Smooth muscle cell of the brain vasculature (primary cell): ENCODE measurements at regions not wholly inside any gene's neighbourhood (a gene's known extent, or its start where the extent isn't known, plus 50 kb on each side); places are given as distances from the start of the nearest gene placed in this dataset.

Experiments
- DNase-seq: peaks from one replicate; pipeline ENCODE4 v3.0.0-alpha.2; 2012; ENCODE audit warnings: low read depth, low spot score

DNA sequence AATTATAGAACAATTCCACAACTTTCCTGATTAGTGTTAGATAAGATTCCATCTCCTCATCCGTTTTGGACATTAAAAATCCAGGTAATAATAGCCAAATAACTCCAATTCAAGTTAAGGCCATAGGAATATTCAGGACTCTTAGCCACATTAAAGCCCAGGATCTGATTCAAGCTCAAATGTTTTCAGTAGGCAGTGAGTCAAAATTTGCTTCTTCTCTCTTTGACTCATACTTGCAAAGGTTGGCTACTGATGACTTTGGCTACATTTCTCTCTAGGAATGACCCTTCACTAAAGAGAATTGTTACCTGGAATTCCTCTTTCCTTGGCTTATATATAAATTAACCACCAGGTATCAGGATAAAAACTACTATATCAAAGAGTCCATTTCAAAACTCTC, 354.9 kb upstream of the HS3ST1 start:
- no peak for DNase-seq

DNA sequence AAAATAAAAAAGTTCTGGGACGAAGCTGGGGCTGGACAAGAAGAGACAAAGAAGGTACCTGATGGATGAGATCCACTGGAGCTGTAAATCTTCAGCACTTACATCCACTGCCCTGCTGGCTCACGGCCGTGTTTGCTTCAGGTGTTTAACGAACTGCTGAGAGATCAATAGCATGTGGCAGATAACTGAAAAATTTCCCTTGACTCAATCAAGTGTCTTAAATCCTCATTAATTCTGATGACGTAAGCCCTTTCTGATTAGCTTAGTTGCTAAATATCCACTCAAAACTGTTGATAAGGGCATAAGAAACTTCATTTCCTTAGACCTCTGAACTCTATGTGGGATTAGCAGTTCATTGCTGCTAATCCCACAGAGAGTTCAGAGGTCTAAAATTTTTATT, 354.2 kb upstream of the HS3ST1 start:
- no peak for DNase-seq

DNA sequence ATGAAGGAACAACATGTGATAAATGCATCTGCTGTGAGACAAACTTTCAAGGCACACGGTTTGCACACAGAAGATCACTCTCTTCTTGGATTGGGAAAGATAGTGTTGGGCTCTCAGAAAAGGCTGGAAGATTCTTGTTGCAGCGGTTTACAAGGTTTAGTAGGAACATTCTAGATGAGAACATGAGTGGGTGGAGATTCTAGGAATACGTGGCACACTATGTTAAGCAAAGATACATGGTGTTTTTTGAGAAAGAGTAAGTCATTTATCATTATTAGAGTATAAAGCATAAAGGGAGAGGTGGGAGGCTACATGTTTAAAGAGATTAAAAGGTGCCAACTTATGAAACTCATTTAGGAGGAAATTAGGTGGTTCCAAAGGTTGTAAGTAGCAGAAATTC, 348.8 kb upstream of the HS3ST1 start:
- no peak for DNase-seq

DNA sequence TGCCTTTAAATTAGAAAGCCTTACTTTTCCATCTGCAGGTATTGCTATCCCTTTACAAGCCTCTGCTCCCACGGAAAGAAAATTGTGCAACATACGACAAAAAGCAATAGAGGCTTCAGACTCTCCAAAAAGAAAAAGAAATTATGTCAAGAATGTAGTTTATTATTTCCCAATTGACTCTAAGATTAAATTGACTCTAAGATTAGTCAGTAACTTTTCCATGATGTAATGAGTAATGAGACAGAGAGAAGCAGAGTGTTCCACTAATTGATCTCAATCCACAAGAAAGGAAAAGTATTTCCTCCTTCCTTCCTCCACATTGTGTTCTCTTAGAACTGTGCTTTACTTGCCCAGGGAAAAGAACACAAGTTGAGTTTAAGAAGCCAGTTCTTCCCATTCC, 345.7 kb upstream of the HS3ST1 start:
- DNase-seq = no peak

DNA sequence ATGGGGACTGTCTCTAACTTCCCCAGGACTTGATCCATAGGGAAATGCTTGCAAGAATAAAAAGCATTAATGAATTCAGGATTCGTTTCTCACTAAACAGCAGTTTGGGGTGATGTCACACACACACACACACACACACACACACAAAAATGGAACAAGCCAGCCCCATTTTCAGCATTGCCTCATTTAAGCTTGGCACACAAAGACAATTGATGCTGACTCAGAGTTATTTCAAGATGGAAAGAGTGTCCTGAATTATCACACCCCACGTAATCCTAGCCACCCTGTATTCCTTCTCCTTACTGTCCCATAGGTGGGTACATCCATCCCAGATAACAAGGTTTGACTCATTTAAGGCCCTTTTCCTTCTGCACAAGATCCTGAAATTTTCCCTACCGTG, 345.1 kb upstream of the HS3ST1 start:
- no peak for DNase-seq

DNA sequence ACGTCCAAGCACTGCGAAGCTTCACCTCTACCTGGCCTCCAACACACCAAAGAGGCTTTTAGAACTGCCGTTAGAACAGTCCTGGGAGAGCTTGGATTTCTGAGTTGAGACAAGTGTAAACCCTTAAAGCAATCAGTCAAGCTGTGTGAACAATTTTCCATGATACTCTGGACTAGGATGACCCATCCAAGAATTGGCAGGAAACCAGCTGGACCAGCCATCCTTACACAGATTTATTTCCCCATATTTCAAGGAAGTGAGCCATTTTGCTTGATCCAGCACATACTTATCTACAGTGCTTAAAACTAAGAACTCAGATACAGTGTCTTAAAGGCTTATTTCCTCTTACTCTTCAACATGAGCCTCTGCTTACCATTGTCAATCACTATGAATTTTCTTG, 340.7 kb upstream of the HS3ST1 start:
- DNase-seq = no peak

DNA sequence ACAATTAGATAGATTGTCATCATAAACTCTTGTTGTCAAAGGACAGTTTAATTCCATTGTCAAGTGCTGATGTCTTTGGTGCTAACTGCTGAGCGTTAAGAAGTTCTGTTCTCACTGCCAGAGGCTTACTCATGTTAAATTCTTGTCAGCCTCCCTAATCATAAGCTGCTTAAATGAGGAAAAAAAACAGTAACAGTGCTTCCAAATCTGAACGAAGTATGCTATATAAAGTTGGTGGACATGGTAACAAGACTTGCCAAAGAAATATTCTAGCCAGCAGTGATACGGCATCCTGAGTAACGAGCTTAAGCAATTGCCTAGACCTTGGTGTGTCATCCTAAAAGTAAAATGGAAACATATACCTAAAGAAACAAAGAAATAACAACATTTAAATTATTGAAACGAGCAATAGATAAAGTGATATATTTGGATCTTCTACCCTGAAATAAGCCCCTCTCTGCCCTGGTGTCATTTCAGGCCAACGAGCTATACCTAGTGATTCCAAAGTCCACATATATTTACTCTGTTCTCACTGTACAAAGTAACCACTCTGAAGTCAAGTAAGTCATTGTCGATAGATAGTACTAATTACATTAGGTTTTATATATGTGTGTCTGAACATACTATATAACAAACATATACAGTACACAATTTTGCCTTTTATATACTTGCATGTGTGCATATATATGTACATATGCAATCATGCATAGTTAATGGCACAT, 339.7 kb upstream of the HS3ST1 start:
- no peak for DNase-seq

DNA sequence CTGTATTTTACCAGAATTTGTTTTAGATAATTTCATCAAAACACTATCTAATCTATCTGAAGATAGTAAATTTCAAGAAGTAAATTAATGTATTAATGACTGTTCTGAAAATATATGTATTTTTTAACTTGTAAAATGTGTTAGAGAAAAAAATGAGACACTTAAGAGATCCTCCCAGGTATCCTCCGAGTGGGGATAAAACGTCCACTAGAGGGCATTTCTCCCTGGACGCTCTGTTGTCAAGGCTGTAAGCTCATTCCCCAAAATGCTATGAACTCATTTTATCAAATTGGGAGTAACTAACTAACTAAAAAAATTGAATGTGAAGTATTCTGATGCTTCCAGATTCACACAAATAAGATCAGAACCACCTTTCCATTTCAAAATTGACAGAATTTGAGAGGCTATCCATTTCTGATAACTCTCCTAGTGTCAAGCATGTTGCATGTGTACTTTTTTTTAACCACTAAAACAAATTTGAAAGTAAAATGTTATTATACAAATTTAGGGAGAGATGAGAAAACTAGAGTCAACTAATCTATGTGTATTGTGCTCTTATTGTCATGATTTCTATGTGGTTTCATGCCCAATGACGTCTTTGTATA, 337.3 kb upstream of the HS3ST1 start:
- peak; percentile 17 for DNase-seq

DNA sequence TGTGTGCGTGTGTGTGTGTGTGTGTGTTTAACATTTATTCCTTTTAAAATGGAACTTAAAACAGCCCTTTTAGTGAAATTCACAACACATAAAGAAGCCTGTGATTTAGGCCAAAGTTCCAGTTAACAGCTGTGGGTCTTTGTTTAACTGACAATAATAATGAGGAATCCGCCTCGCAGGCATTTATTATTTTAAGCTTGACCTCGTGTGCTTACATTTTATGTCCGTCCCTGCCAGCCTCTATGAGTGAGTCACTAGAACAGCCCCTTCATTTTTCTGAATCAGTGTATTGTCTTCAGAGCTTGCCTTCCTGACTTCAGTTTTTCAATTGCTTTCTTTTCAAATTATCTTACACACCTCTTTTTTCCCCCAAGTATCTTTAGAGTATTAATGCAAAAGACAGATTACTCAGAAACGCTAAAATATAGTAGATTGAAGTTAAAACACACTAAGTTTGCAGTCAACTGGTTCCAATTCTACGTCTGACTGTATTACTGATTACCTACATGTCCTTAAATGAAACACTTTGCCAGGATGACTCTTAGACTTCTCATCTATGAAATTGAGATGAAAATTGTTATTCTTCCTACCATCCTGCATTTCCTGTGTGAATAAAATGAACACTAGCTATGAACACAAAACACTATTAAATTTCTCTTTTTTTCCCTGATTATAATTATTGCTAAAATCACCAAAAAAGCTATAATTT, 319.6 kb upstream of the HS3ST1 start:
- peak; percentile 65 for DNase-seq

DNA sequence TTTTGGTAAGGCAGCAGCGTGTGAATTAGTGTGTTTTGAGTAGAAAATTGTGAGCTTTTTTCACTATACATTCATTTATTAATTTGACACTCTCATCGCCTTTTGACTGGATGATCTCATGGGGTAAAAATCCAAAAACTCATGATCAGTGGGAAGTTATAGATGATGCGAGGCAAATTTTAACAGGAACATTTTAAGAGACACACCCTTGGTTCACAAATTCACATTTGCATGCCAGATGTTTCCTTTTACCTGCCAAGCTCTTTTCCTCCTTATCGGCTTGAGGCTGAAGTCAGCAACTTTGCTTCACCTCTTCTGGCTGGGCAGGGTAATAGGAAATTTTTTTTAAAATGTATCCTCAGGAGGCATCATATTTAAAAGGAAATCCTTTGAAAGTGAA, 318.0 kb upstream of the HS3ST1 start:
- no peak for DNase-seq

DNA sequence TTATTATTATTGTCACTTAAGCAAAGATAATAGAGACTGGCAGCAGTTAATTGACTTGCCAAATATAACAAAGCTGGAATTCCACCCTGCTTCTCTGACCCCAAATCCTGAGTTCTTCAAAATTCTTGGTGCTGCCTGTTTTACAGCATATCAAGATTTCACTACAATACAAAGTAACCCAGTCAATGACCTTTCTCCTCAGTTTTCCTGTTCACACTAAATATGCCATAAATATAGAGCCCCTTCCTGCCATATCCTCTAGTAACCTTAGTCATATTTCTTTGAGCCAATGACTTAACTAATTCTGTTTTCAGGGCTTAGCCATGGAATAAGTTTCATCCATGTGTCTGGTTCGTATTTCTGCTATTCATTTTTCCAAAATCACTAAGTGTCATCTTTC, 315.3 kb upstream of the HS3ST1 start:
- DNase-seq = no peak

DNA sequence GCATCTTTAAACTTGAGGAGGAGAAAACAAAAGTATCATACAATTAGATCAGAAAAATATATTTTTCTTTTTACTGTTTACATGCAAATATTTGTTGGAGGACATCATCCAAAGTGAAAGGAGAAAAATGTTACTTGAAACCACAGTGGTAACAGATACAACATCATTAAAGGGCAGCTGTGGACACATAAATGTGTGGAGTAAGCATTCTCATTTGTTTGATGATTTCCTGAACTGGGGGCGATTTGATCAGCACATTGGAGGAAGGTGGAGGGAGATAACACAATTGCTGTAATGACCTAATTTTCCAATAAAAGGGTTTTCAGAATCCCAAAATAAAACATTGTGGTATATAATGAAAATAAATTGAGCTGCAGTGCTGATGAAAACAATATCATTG, 314.5 kb upstream of the HS3ST1 start:
- DNase-seq = peak; percentile 10

DNA sequence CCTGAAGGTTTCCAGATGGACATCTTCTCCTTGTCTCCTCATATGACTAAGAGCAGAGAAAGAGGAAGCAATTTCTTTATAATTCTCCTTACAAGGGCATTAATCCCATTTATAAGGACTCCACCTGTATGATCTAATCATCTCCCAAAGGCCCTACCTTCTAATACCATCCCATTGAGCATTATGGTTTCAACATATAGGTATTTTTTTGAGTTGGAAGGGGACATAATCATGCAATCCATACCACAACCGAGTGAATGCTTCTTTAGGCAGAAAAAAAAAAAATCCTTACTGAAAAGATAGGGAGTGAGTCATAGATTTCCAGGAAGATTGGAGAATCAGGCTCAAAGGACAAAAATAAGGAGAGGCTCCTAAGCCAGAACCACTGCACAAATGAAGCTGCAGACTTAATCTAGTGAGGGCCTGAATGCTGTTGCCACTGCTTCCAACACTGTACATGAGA, 312.5 kb upstream of the HS3ST1 start:
- no peak for DNase-seq

DNA sequence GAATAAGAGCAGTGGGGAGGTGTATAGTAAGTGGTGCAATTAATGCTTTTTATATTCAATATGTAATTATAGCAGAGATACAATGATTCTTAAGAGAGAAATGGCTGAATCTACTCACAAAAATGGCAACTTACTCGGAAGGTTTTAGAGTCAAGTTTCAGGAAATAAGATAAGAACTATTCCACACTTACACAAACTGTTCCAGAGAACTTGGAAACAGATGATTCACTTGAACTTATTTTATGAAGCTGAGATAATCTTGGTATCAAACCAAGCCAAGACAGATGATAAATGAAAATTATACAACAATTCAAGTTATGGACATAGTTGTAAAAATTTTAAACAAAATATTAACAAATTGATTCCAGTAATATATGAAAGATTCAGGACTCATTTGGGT, 311.3 kb upstream of the HS3ST1 start:
- DNase-seq = no peak

DNA sequence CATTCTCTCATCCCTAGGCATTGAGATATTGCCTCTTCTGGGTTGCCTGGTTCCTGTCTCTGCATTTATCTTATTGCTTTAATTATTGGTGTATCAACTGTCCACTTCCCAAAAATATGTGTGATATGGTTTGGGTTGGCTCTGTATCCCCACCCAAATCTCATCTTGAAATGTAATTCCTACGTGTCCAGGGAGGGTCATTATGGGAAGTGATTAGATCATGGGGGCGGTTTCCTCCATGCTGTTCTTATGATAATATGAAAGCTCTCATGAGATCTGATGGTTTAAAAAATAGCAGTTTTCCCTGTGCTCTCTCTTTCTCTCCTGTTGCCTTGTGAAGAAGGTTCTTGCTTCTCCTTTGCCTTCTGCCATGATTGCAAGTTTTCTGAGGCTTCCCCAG, 308.3 kb upstream of the HS3ST1 start:
- DNase-seq = no peak

DNA sequence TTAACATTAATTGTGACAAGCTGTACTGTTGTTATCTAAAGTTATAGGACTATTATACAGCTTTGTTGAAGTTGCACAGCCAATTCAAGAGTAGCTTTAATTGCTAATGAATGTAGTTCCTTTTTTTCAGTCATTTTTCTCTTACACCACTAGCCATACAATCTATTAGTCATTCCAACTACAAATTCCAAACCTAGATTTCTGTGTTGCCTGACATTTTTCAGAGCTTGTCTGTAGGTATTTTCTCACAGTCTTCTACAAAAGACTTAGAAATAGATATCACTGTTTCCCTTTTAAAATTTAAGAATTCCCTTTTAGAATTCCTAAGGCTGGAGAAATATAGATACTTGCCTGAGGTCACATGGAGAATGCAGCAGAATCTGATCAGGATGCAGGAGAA, 307.0 kb upstream of the HS3ST1 start:
- no peak for DNase-seq

DNA sequence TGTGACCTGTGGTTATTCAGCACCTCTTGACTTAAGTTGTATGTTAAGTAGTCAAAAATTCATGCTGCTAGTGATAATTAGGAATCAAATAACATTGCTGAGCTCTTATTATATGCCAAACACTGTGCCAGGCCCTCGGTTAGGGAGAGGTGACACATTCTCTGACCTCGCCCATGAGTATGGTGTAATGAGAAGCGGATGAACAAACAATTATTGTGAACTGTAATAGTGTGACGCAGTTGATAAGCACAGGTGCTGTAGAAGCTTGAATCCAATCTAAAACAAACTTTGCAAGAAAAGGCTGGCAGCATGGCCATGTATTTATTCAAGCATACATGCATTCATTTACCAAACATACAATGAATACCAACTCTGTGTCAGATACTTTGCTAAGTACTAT, 303.5 kb upstream of the HS3ST1 start:
- DNase-seq = no peak

DNA sequence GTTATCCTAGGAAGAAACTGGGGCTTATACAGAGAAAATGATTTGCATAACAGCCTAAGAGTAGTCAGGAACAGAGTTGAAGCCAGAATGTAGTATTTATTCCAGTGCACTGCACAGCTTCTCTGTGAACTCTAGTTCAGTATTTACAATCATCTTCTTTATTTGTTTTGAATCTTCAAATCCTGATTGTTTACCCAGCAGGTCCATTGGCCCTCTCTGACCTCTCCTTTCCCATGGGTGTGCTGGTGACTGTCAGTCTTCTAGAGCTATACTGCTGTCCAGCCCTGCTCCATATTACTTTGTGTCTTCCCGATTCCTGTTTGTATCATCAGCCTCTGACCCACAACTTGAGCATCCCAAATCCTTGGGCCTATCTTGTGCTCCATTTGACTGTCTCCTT, 301.9 kb upstream of the HS3ST1 start:
- DNase-seq = no peak

DNA sequence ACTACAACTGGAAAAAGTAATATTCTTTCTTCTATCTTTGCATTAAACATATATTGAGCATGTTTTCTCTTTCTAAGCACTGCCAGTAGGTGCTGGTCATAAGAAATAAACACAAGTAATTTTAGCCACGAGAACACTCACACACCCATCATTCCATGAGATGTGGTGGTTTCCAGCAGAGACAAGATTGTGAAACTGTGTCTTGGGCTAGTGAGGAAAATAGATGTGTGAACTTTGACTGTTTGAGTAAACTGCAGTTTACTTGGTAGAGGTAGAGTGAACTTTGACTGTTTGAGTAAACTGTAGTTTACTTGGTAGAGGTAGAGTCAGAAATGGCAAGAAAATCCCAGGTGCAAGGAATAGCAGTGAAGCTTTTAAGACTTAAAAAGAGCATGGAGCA, 300.9 kb upstream of the HS3ST1 start:
- no peak for DNase-seq

DNA sequence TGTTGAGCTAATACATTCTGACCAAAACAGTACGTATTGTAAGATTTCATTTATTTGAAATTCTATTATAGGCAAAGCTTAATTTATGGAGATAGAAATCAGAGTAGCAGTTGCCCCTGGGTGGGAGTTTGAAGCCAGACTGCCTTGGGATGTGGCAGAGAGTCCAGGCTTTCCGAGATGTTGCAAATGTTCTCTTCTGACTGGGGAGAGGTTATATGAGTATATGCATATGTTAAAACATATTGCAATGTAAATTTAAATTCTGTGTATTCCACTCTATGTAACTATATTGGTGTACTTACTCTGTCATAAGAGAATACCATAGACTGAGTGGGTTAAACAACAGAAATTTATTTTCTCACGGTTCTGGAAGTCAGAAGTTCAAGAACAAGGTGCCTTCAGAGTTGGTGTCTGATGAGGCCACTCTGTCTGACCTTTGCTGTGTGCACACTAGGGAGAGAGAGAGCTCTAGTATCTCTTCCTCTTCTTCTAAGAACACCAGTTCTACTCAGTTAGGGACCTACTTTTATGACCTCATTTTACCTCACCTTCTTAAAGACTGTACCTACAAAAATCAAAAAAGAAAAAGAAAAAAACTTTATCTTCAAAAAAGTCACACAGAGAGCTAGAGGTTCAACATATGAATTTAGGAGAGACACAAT, 299.3 kb upstream of the HS3ST1 start:
- no peak for DNase-seq

DNA sequence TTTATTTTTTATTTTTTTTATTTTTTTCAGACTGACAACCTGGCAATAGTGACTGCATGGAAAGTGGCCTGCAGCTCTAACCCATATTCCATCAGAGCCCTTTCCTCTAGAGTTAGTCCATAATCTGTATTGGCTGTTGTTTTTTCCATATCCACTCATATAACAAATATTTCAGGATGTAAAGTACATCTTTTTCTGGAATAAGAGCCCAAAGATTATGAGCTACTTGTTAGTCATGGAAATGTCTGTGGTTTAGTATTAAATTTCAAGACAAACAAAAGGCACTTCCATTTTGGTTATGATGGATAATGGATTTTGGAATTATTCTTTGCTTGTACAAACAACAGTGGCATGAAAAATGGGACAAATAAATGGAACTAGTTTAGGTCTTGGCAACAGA, 296.0 kb upstream of the HS3ST1 start:
- DNase-seq = no peak

DNA sequence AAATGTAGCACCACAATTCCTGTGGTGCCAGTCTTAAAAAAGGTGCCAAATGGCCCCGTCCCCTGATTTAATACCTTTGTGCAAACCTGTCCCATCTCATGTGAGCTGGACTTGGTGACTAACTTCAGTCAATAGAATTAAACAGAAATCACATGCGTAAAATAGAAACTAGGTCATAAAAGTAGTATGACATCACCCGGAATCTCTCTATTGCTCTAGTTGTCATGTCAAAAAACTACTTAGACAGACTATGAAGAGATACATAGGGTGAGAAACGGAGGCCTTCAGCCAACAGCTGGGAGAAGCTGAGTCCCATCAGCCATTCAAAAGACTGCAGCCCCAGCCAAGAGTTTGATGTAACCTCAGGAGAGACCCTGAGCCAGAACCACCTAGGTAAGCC, 293.5 kb upstream of the HS3ST1 start:
- DNase-seq = no peak

DNA sequence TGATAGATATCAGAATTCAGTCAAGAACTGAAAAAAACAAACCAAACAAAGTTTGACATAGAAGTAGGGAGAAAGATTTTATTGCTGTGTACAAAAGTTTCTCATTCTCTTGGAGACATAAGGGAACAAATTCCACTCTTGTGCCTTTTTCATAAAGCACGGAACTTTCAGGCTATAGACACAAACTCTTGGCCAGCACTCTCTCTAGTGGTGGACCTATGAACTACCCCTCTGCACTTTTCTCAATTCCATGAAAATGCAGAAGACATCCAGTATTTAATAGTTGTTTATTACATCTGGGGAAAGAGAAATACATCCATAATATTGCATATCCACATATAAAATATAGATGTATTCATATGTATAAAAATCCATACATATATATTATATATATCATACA, 291.6 kb upstream of the HS3ST1 start:
- no peak for DNase-seq
